GM19468 (cell line): ENCODE measurements at regions not wholly inside any gene's neighbourhood (a gene's known extent, or its start where the extent isn't known, plus 50 kb on each side); places are given as distances from the start of the nearest gene placed in this dataset.
"Not testable (repeated sequence)": the region's sequence is repeated elsewhere in the genome, so short reads cannot be mapped to it uniquely, and the experiment has no call there.

Source experiments
- ATAC-seq: cut with Tn5 transposase; IDR thresholded peaks from one replicate; pipeline ENCODE4 v1.9.1; 2021; ENCODE audit warnings: mild to moderate bottlenecking, moderate library complexity, moderate number of reproducible peaks; ENCODE audit not compliant: unreplicated experiment; ENCODE audit errors: extremely low read depth

- ATAC-seq, result no peak
Observed at GRCh38 chr20:23145281-23145700, 59.2 kb upstream of the CD93 start.

- ATAC-seq, result no peak
Observed at GRCh38 chr20:23144856-23145255, 58.7 kb upstream of the CD93 start.

- ATAC-seq, result no peak
Observed at GRCh38 chr20:23143986-23144690, 58.0 kb upstream of the CD93 start.

GRCh38 chr20:23143098-23143497 is 57.0 kb upstream of the CD93 start:
- ATAC-seq, result no peak

GRCh38 chr20:23142162-23143050 is 56.3 kb upstream of the CD93 start:
- no peak for ATAC-seq

GRCh38 chr20:23141450-23142161 is 55.5 kb upstream of the CD93 start:
- no peak for ATAC-seq

GRCh38 chr20:23140991-23141390 is 54.9 kb upstream of the CD93 start:
- ATAC-seq, result no peak

- not testable (repeated sequence) for ATAC-seq
Observed at GRCh38 chr20:23139984-23140383, 53.9 kb upstream of the CD93 start.

- no peak for ATAC-seq
Observed at GRCh38 chr20:23139524-23139923, 53.4 kb upstream of the CD93 start.

GRCh38 chr20:23138682-23139081 is 52.6 kb upstream of the CD93 start:
- ATAC-seq, result no peak

GRCh38 chr20:23138226-23138625 is 52.1 kb upstream of the CD93 start:
- no peak for ATAC-seq

- no peak for ATAC-seq
Observed at GRCh38 chr20:23136893-23137745, 51.0 kb upstream of the CD93 start.

- ATAC-seq, result no peak
Observed at GRCh38 chr20:23135449-23136420, 49.6 kb upstream of the CD93 start.
